ENCODE measurements at regions not wholly inside any gene's neighbourhood (a gene's known extent, or its start where the extent isn't known, plus 50 kb on each side); places are given as distances from the start of the nearest gene placed in this dataset.

DNA sequence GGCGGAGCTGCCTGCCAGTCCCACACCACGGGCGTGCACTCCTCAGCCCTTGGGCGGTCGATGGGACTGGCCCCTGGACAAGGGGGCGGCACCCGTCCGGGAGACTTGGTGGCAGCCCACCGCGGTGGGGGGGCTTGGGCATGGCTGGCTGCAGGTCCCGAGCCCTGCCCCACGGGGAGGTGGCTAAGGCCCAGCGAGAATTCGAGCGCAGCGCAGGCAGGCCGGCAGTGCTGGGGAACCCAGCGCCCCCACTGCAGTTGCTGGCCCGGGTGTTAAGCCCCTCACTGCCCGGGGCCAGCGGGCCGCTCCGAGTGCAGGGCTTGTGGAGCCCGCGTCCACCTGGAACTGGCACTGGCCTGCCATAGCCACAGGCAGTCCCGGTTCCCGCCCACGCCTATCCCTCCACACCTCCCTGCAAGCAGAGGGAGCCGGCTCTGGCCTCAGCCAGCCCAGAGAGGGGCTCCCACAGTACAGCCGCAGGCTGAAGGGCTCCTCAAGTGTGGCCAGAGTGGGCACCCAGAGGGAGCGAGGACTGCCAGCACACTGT lies 742.9 kb upstream of the DDX18 start:
- TF ChIP-seq, protein P1, sequence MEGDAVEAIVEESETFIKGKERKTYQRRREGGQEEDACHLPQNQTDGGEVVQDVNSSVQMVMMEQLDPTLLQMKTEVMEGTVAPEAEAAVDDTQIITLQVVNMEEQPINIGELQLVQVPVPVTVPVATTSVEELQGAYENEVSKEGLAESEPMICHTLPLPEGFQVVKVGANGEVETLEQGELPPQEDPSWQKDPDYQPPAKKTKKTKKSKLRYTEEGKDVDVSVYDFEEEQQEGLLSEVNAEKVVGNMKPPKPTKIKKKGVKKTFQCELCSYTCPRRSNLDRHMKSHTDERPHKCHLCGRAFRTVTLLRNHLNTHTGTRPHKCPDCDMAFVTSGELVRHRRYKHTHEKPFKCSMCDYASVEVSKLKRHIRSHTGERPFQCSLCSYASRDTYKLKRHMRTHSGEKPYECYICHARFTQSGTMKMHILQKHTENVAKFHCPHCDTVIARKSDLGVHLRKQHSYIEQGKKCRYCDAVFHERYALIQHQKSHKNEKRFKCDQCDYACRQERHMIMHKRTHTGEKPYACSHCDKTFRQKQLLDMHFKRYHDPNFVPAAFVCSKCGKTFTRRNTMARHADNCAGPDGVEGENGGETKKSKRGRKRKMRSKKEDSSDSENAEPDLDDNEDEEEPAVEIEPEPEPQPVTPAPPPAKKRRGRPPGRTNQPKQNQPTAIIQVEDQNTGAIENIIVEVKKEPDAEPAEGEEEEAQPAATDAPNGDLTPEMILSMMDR (IDR thresholded peaks at IDR 0.05; ENCODE audit: insufficient read depth, low read length, poor library complexity, severe bottlenecking) = no peak
- TF ChIP-seq EZH2phosphoT487 (conservative IDR thresholded peaks at IDR 0.05; ENCODE audit: low read length) = no peak
- Histone ChIP-seq H3K4me3 (ENCODE audit: insufficient read depth, low read length, poor library complexity, severe bottlenecking) (no peak overlapping the region), H3K9me2 (replicated peaks; ENCODE audit: insufficient read depth, low read length) (no peaks in the 10 kb centered on the region), H2AFZ (ENCODE audit: low read depth, low read length, severe bottlenecking) (no peak overlapping the region), H3K27me3 (ENCODE audit: low read length) (no peaks in the 10 kb centered on the region), H4K20me1 (ENCODE audit: low read depth, low read length) (no peaks in the 10 kb centered on the region), H3F3A (ENCODE audit: insufficient read depth) (no peaks in the 10 kb centered on the region), H3K79me2 (ENCODE audit: insufficient read depth, low read length) (no peaks in the 10 kb centered on the region), H3K9ac (ENCODE audit: low read length) (no peak overlapping the region), H3K9me3 (ENCODE audit: insufficient read depth, low read length) (no peaks in the 10 kb centered on the region; the same call in 1 of the 2 replicates), H3K36me3 (ENCODE audit: low read length) (no peaks in the 10 kb centered on the region), H3K27ac (ENCODE audit: low read depth, low read length) (no peak overlapping the region), H3K4me2 (ENCODE audit: low read depth, low read length, poor library complexity, severe bottlenecking) (no peak overlapping the region)

DNA sequence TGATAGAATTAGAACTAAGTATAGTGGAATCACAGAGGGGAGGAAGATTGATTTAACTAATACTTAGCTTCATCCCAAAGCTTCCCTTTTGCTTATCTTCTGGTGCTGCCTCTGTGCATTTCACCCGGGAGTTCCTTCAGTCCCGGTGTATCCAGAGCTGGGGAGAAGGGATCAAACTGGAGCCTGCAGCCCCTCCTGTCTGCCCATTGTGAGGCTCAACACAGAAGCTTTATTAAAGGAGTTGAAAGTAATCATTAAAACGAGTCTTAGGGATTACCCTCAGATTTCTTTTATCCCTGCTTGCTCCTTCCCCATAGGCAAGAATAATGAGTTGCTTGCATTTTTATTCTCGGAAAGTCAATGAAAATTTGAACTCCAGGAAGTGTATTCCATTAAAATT lies 739.7 kb upstream of the DDX18 start:
- H3F3A ChIP-seq (ENCODE audit: insufficient read depth) = no peaks in the 10 kb centered on the region
- no peaks in the 10 kb centered on the region; the same call in 1 of the 2 replicates for H3K9me3 ChIP-seq (ENCODE audit: insufficient read depth, low read length)
- H3K9ac ChIP-seq (ENCODE audit: low read length) = no peak overlapping the region
- TF ChIP-seq, protein P1 (IDR thresholded peaks at IDR 0.05; ENCODE audit: insufficient read depth, low read length, poor library complexity, severe bottlenecking) = no peak
- TF ChIP-seq EZH2phosphoT487 (conservative IDR thresholded peaks at IDR 0.05; ENCODE audit: low read length) = no peak
- H3K9me2 ChIP-seq (replicated peaks; ENCODE audit: insufficient read depth, low read length) = 0 out of 2 replicates have a peak, but pooled peaks cover 7% of the 10 kb centered on the region
- no peak overlapping the region for H3K4me3 ChIP-seq (ENCODE audit: insufficient read depth, low read length, poor library complexity, severe bottlenecking)
- no peak overlapping the region for H3K4me2 ChIP-seq (ENCODE audit: low read depth, low read length, poor library complexity, severe bottlenecking)
- H3K36me3 ChIP-seq (ENCODE audit: low read length) = no peaks in the 10 kb centered on the region
- no peak overlapping the region for H3K27ac ChIP-seq (ENCODE audit: low read depth, low read length)
- H2AFZ ChIP-seq (ENCODE audit: low read depth, low read length, severe bottlenecking) = no peak overlapping the region
- H3K79me2 ChIP-seq (ENCODE audit: insufficient read depth, low read length) = no peaks in the 10 kb centered on the region
- no peaks in the 10 kb centered on the region for H4K20me1 ChIP-seq (ENCODE audit: low read depth, low read length)
- H3K27me3 ChIP-seq (ENCODE audit: low read length) = no peaks in the 10 kb centered on the region

DNA sequence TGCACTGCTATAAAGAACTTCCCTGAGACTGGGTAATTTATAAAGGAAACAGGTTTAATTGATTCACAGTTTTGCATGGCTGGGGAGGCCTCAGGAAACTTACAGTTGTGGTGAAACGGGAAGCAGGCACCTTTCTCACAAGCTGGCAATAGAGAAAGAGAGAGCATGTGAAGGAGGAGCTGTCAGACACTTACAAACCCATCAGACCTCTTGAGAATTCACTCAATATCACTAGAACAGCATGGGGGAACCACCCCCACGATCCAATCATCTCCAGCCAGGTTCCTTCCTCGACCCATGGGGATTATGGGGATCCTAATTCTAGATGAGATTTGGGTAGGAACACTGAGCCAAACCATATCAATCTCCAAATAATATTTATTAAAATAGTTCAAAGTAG lies 729.2 kb upstream of the DDX18 start:
- Histone ChIP-seq H3K4me3 (ENCODE audit: insufficient read depth, low read length, poor library complexity, severe bottlenecking) (no peak overlapping the region), H3K36me3 (ENCODE audit: low read length) (no peaks in the 10 kb centered on the region), H3K4me2 (ENCODE audit: low read depth, low read length, poor library complexity, severe bottlenecking) (no peak overlapping the region), H3K9ac (ENCODE audit: low read length) (no peak overlapping the region), H3K9me3 (ENCODE audit: insufficient read depth, low read length) (no peaks in the 10 kb centered on the region), H2AFZ (ENCODE audit: low read depth, low read length, severe bottlenecking) (no peak overlapping the region), H4K20me1 (ENCODE audit: low read depth, low read length) (no peaks in the 10 kb centered on the region), H3K27me3 (ENCODE audit: low read length) (no peaks in the 10 kb centered on the region), H3F3A (ENCODE audit: insufficient read depth) (no peaks in the 10 kb centered on the region), H3K79me2 (ENCODE audit: insufficient read depth, low read length) (no peaks in the 10 kb centered on the region), H3K9me2 (replicated peaks; ENCODE audit: insufficient read depth, low read length) (no peaks in the 10 kb centered on the region), H3K27ac (ENCODE audit: low read depth, low read length) (no peak overlapping the region)
- TF ChIP-seq, protein P1 (IDR thresholded peaks at IDR 0.05; ENCODE audit: insufficient read depth, low read length, poor library complexity, severe bottlenecking) = no peak
- TF ChIP-seq EZH2phosphoT487 (conservative IDR thresholded peaks at IDR 0.05; ENCODE audit: low read length) = no peak
